OCI-LY7 (cell line): ENCODE measurements at regions not wholly inside any gene's neighbourhood (a gene's known extent, or its start where the extent isn't known, plus 50 kb on each side); places are given as distances from the start of the nearest gene placed in this dataset.

Experiments
- BruUV-seq: library from RNA; stranded (reverse); fragments of 400-500 nt; replicated peaks from 2 replicates; lab custom pipeline; 2021; lab: Mats Ljungman, UMichigan
- CTCF ChIA-PET: fragments of 300-600 bp; sonication (Branson Sonifier 250); formaldehyde crosslinking; loops from one replicate; lab custom pipeline; 2022; ENCODE audit warnings: antibody characterized with exemption; ENCODE audit not compliant: unreplicated experiment; lab: Charles Lee
- POLR2A ChIA-PET: fragments of 300-600 bp; sonication (Branson Sonifier 250); formaldehyde crosslinking; loops from one replicate; lab custom pipeline; 2022; ENCODE audit warnings: antibody characterized with exemption; lab: Charles Lee
- DNase-seq: peaks from one replicate; pipeline ENCODE4 v3.0.0-alpha.2; 2015; ENCODE audit warnings: low spot score
- H2AFZ ChIP-seq: fragments of 200-600 bp; sonication (generic), shearing (Covaris generic); 2 replicates; pipeline ENCODE4 v1.6.1; 2014; ENCODE audit warnings: mild to moderate bottlenecking, antibody characterized with exemption, low read length, moderate library complexity
- H3K27ac ChIP-seq: fragments of 200-600 bp; sonication (generic); 2 replicates; pipeline ENCODE4 v1.5.1; 2014; ENCODE audit warnings: mixed run types, low read depth, mild to moderate bottlenecking, moderate library complexity, low read length, inconsistent platforms; ENCODE audit not compliant: poor library complexity, severe bottlenecking
- H3K36me3 ChIP-seq: fragments of 200-600 bp; sonication (generic); 2 replicates; pipeline ENCODE4 v1.6.1; 2014; ENCODE audit warnings: mild to moderate bottlenecking, antibody characterized with exemption, low read length, moderate library complexity, mixed read lengths; ENCODE audit not compliant: insufficient read depth
- H3K4me1 ChIP-seq: fragments of 200-600 bp; sonication (generic); 2 replicates; pipeline ENCODE4 v1.5.1; 2014; ENCODE audit warnings: mild to moderate bottlenecking, low read length; ENCODE audit not compliant: insufficient read depth, poor library complexity, severe bottlenecking
- H3K4me2 ChIP-seq: fragments of 200-600 bp; sonication (generic); 2 replicates; pipeline ENCODE4 v1.6.1; 2014; ENCODE audit warnings: mild to moderate bottlenecking, low read length
- H3K4me3 ChIP-seq: fragments of 200-600 bp; sonication (generic); 2 replicates; pipeline ENCODE4 v1.5.1; 2014; ENCODE audit warnings: mild to moderate bottlenecking, low read depth, low read length; ENCODE audit not compliant: poor library complexity, severe bottlenecking
- H3K79me2 ChIP-seq: fragments of 200-600 bp; sonication (generic); 2 replicates; pipeline ENCODE4 v1.6.1; 2016; ENCODE audit warnings: low read depth, mild to moderate bottlenecking, low read length, moderate library complexity, mixed read lengths; ENCODE audit not compliant: insufficient read depth
- H3K9me2 ChIP-seq: fragments of 200-600 bp; sonication (generic); 2 replicates; pipeline ENCODE4 v1.6.1; 2016; ENCODE audit warnings: mild to moderate bottlenecking, low read length, mixed read lengths; ENCODE audit not compliant: insufficient read depth
- H3K9me3 ChIP-seq: fragments of 200-600 bp; sonication (generic); 2 replicates; pipeline ENCODE4 v1.6.1; 2014; ENCODE audit warnings: mild to moderate bottlenecking, mixed run types, low read length, mixed read lengths
- H4K20me1 ChIP-seq: fragments of 200-600 bp; sonication (generic); 2 replicates; pipeline ENCODE4 v1.6.1; 2014; ENCODE audit warnings: mild to moderate bottlenecking, antibody characterized with exemption, low read length, moderate library complexity, mixed read lengths; ENCODE audit not compliant: insufficient read depth
- CTCF ChIP-seq: fragments of 200-600 bp; sonication (generic); conservative IDR thresholded peaks from 2 replicates; pipeline ENCODE4 v1.5.1; 2014; ENCODE audit warnings: mild to moderate bottlenecking, antibody characterized with exemption, low read length, moderate library complexity, mixed read lengths
- EZH2phosphoT487 ChIP-seq: fragments of 200-600 bp; sonication (generic); IDR thresholded peaks from 2 replicates; pipeline ENCODE4 v1.6.1; 2018; ENCODE audit warnings: low read depth, borderline replicate concordance, mild to moderate bottlenecking, mixed run types, antibody characterized with exemption, low read length, moderate library complexity, mixed read lengths
- intact Hi-C: fragments of 100-400 bp; cut with micrococcal nuclease; formaldehyde crosslinking; loops from one replicate; pipeline ENCODE4 v1.10.0; 2022; ENCODE audit not compliant: unreplicated experiment

DNA sequence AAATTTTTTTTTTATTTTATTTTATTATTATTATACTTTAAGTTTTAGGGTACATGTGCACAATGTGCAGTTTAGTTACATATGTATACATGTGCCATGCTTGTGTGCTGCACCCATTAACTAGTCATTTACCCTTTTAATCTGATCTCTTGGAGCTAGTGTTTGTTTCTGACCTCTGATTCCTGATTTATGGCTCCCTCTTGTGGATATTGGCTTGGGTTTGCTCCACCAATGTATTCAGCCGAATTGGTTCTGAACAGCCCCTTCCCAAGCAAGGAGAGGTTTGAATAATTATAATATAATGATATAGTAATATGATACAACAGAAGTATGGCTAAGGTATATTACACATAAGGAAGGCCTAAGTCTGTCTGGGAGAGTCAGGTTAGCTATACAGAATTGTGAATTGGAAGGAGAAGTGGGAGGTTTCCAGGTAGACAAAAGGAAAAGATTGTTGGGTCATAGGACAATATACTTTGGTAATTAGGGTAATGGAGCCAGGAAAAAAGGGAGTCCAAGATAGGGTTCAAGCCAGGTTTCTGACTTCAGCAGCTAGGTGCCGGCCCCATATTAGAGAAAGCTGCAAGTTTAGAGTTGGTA lies 53.1 kb upstream of the HMCN1 start:
- intact Hi-C loops = loop anchor here (5.0 to 10.0 kb wide), 3 partner anchors 364 to 876 kb away; partner anchors contain the start of gene IVNS1ABP
- Histone ChIP-seq H3K4me2 (no peak overlapping the region), H3K79me2 (no peaks in the 10 kb centered on the region), H3K27ac (no peak overlapping the region), H3K9me2 (no peaks in the 10 kb centered on the region), H3K4me3 (no peak overlapping the region), H3K4me1 (no peaks in the 10 kb centered on the region), H3K9me3 (no peaks in the 10 kb centered on the region), H3K36me3 (no peaks in the 10 kb centered on the region), H4K20me1 (no peaks in the 10 kb centered on the region), H2AFZ (no peak overlapping the region)
- DNase-seq = peak; percentile 36
- ChIA-PET CTCF (interaction anchor here (0.9 kb wide), 1 partner anchor 28 kb away, joined by 3 read pairs; no protein-coding TSS in a partner anchor), POLR2A (interaction anchor here (0.5 to 1.3 kb wide), 4 partner anchors 13 to 636 kb away, joined by 3 to 5 read pairs (median 4); partner anchors contain the start of gene RNF2)
- peak; percentile 71 for TF ChIP-seq CTCF
- TF ChIP-seq EZH2phosphoT487 = no peak
- BruUV-seq = no TSS peak

DNA sequence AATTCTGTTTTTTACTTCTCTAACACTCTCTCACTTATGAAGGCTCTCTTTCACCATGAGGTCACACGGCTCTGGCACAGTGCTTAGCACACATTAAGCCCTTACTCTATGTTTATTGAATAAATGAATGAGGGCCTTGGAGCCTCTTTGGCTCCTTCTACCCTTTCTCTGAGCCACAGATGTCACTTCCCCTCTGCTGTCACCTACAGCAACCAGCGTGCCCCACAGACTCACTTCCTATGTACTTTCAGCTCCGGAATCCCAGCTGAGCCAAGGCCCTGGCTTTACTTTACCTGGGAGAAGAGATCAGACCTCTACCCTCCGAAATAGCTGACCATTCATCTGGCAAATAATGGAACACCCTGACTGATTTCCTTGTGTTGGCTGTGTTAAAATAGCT lies 53.7 kb upstream of the HMCN1 start:
- Histone ChIP-seq H2AFZ (no peak overlapping the region), H3K36me3 (no peaks in the 10 kb centered on the region), H3K27ac (no peak overlapping the region), H3K4me1 (no peaks in the 10 kb centered on the region), H4K20me1 (no peaks in the 10 kb centered on the region), H3K79me2 (no peaks in the 10 kb centered on the region), H3K9me2 (no peaks in the 10 kb centered on the region), H3K4me2 (no peak overlapping the region), H3K4me3 (no peak overlapping the region), H3K9me3 (no peaks in the 10 kb centered on the region)
- intact Hi-C loops = loop anchor here (5.0 to 10.0 kb wide), 3 partner anchors 363 to 876 kb away; partner anchors contain the start of gene IVNS1ABP
- POLR2A ChIA-PET = interaction anchor here (0.5 to 1.3 kb wide), 4 partner anchors 14 to 41 kb away, joined by 3 to 5 read pairs (median 4); no protein-coding TSS in a partner anchor
- no peak for DNase-seq
- TF ChIP-seq CTCF (no peak), EZH2phosphoT487 (no peak)
- CTCF ChIA-PET = interaction anchor here (0.9 kb wide), 1 partner anchor 28 kb away, joined by 3 read pairs; no protein-coding TSS in a partner anchor
- BruUV-seq = no TSS peak

DNA sequence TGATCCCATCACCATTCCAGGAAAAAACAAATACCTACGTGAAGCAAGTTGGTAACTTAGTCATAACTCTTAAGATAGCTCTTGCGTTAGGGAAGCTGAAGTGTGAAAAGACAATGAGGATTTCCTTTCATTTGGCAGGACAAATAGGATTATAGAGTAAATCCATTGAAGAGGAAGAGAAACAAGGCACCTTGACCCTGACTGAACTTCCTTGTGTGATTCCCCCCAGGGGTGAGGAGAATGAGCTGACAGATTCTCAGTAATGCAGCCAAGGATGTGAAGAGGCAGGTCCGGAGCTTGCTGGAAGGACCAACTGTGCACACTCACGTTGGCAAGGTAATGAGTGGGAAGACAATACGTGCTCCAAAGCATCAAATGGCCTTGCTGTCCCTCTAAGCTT lies 55.0 kb upstream of the HMCN1 start:
- BruUV-seq = no TSS peak
- TF ChIP-seq EZH2phosphoT487 (no peak), CTCF (no peak)
- ChIA-PET POLR2A (interaction anchor here (0.6 to 0.7 kb wide), 2 partner anchors 134 to 921 kb away, joined by 3 read pairs; no protein-coding TSS in a partner anchor), CTCF (no interaction called here)
- no peaks in the 10 kb centered on the region for H3K79me2 ChIP-seq
- intact Hi-C loops = no loop called here
- no peaks in the 10 kb centered on the region for H3K36me3 ChIP-seq
- H2AFZ ChIP-seq = no peak overlapping the region
- no peak for DNase-seq
- no peaks in the 10 kb centered on the region for H3K9me2 ChIP-seq
- H3K4me1 ChIP-seq = no peaks in the 10 kb centered on the region
- no peak overlapping the region for H3K4me3 ChIP-seq
- no peak overlapping the region for H3K4me2 ChIP-seq
- H3K9me3 ChIP-seq = no peaks in the 10 kb centered on the region
- H3K27ac ChIP-seq = no peak overlapping the region
- no peaks in the 10 kb centered on the region for H4K20me1 ChIP-seq
